ENCODE measurements at regions not wholly inside any gene's neighbourhood (a gene's known extent, or its start where the extent isn't known, plus 50 kb on each side); places are given as distances from the start of the nearest gene placed in this dataset.
A peak's percentile ranks its signal among the peaks of the same experiment; 100 is the strongest.

DNA sequence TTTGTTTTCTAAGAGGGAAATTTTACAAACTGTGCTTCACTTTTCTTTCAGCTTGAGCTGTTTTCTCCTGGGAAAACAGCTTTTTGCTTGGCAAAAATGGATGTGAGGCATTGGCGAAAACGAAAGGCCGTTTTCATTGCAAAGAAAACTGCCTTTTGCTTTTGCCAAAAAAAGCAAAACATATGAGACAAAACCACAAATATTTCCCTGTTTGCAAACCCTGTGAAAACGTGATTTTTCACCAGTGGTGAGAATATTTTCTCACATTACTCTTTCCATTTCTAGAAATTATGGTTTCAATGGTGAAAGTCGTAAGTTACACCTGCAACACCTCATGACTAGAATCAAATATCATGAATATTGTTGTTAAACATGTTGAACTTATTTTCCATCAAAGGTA is 74.0 kb upstream of the ZBTB18 start:
- TF ChIP-seq, protein P1, sequence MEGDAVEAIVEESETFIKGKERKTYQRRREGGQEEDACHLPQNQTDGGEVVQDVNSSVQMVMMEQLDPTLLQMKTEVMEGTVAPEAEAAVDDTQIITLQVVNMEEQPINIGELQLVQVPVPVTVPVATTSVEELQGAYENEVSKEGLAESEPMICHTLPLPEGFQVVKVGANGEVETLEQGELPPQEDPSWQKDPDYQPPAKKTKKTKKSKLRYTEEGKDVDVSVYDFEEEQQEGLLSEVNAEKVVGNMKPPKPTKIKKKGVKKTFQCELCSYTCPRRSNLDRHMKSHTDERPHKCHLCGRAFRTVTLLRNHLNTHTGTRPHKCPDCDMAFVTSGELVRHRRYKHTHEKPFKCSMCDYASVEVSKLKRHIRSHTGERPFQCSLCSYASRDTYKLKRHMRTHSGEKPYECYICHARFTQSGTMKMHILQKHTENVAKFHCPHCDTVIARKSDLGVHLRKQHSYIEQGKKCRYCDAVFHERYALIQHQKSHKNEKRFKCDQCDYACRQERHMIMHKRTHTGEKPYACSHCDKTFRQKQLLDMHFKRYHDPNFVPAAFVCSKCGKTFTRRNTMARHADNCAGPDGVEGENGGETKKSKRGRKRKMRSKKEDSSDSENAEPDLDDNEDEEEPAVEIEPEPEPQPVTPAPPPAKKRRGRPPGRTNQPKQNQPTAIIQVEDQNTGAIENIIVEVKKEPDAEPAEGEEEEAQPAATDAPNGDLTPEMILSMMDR (IDR thresholded peaks at IDR 0.05; ENCODE audit: low read depth, low read length, missing control alignments) = no peak
- no peak for DNase-seq (ENCODE audit: extremely low read depth, low read depth)
- no peak overlapping the region for H3K4me3 ChIP-seq (replicated peaks; ENCODE audit: low read depth, low read length)

DNA sequence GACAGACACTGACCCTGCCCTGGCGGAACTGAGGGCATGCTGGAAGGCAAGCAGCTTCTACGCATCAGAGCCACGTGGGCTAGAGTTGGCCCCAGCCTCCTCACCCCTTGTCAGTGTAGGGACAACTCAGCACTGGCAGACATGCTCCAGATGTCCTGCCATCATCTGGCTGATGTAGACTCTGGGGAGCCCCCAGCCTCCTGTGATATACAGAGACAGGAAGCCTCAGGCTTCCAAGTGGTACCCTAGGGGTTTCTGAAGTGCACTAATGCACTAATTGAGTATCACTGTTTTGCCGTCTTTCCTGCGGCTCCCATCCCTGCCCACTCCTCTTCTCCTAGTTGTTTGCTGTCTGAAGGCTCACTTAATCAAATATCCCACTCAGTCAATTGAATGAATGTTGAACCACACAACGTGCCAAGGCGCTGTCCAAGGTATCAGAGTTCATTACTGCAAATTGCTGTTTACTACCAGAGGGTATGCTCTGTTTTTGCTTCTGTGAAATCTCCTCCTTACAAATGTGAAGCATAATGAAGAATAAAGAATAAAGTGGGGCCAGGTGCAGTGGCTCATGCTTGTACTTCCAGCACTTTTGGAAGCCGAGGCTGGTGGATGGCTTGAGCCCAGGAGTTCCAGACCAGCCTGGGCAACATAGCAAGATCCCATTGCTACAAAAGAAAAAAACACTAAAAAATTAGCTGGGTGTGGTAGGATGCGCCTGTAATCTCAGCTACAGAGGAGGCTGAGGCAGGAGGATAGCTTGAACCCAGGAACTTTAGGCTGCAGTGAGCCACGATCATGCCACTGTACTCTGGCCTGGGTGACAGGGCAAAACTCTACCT is 76.4 kb upstream of the ZBTB18 start:
- DNase-seq (ENCODE audit: extremely low read depth, low read depth) = no peak

DNA sequence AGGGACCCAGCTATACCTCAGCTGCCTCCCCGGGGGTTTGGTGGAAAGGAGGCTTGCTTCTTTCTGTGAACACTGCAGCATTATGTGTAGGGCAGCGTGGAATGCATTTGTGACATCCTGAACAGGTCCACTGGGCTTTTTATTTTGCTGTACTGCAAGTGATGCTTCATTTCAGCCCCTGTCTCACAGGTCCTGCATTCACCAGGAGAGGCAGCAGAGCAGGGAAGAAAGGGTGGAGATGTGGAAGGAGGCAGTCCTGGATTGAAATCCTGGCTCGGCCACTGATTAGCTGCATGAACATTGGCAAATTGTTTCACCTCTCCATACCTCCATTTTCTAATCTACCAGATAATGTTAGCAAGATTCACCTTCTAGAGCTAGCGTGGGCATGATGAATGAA is 77.9 kb upstream of the ZBTB18 start:
- TF ChIP-seq, protein P1 (IDR thresholded peaks at IDR 0.05; ENCODE audit: low read depth, low read length, missing control alignments) = peak; percentile 5
- DNase-seq (ENCODE audit: extremely low read depth, low read depth) = no peak
- no peak overlapping the region for H3K4me3 ChIP-seq (replicated peaks; ENCODE audit: low read depth, low read length)

More for the DNA sequence above, 76.4 kb upstream of the ZBTB18 start:
- no peak overlapping the region for H3K4me3 ChIP-seq (replicated peaks; ENCODE audit: low read depth, low read length)
- TF ChIP-seq, protein P1 (IDR thresholded peaks at IDR 0.05; ENCODE audit: low read depth, low read length, missing control alignments) = no peak

DNA sequence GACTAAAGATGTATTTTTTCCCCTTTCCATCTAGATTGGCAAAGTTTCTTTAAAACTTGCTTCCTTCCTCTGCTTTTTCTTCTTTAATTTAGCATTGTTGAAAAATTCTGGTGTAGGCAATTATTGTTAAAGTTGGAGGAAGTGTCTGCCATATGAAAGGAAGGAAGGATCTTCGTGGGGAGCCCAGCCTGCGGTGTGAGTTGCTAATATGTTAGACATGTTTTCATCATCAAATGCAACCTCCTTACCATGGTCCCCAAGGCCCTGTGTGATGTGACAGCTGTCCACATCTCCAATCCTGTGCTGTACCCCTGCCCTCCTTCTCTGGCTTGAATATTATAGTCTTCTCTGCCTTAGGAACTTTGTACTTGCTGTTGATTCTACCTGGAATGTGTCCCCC is 81.0 kb upstream of the ZBTB18 start:
- DNase-seq (ENCODE audit: extremely low read depth, low read depth) = no peak
- no peak overlapping the region for H3K4me3 ChIP-seq (replicated peaks; ENCODE audit: low read depth, low read length)
- TF ChIP-seq, protein P1 (IDR thresholded peaks at IDR 0.05; ENCODE audit: low read depth, low read length, missing control alignments) = no peak

DNA sequence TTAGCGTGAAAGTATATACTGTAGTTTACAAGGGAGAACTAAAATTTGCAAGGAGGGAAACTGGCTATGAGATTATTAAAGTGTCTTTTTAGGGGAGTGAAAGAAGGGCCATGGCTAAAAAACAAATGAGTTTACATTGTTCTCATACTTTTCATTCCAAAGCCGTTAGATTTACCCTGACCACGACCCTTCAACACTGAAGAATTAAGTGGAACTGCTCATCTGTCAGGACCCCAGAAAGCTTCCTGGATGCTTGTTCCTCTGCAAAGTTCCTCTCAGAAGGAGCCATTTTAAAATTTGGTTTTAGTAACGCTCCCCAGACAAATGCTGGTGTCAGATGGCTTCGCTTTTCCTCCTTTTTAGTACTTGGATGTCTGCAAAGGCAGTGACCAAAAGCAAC is 82.7 kb upstream of the ZBTB18 start:
- DNase-seq (ENCODE audit: extremely low read depth, low read depth) = no peak

DNA sequence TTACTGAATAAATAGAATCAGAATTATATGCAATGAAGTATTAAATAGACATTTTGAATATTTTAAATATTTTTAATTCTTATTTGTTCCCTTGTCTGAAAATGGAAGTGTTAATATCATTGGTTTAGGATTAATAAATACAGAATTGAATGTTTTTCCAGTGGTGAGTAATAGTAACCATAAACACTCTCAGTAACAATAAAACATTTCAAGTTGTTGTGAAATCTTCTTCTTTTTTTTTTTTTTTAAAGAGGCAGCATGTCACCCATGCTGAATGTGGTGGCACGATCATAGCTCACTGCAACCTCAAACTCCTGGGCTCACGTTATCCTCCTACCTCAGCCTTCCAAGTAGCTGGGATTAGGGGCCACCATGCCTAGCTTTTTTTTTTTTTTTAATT is 86.2 kb upstream of the ZBTB18 start:
- TF ChIP-seq, protein P1 (IDR thresholded peaks at IDR 0.05; ENCODE audit: low read depth, low read length, missing control alignments) = no peak
- H3K4me3 ChIP-seq (replicated peaks; ENCODE audit: low read depth, low read length) = no peak overlapping the region
- DNase-seq (ENCODE audit: extremely low read depth, low read depth) = no peak

More for the DNA sequence above, 82.7 kb upstream of the ZBTB18 start:
- no peak overlapping the region for H3K4me3 ChIP-seq (replicated peaks; ENCODE audit: low read depth, low read length)
- TF ChIP-seq, protein P1 (IDR thresholded peaks at IDR 0.05; ENCODE audit: low read depth, low read length, missing control alignments) = no peak
